ENCODE measurements at regions not wholly inside any gene's neighbourhood (a gene's known extent, or its start where the extent isn't known, plus 50 kb on each side); places are given as distances from the start of the nearest gene placed in this dataset.

DNA sequence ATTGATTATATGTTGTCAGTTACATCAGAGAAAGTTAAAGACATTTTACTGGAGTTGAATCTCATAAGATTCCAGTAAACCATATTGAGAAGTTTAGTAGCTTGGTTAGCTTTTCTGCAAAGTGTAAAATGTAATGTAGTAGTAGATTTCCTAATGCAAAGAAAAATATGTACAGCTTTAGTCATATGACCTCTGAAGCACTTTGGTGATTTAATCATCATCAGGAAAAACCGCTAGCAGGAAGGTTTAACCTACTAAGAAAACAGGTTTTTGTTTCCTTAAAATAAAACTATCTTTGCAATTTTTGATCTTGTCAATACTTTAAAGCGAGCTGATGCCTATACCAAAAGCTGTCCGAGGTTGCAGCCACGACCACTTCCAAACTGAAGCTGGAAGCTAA is 364.6 kb upstream of the ZNF385D start:
- TF ChIP-seq, protein P1, sequence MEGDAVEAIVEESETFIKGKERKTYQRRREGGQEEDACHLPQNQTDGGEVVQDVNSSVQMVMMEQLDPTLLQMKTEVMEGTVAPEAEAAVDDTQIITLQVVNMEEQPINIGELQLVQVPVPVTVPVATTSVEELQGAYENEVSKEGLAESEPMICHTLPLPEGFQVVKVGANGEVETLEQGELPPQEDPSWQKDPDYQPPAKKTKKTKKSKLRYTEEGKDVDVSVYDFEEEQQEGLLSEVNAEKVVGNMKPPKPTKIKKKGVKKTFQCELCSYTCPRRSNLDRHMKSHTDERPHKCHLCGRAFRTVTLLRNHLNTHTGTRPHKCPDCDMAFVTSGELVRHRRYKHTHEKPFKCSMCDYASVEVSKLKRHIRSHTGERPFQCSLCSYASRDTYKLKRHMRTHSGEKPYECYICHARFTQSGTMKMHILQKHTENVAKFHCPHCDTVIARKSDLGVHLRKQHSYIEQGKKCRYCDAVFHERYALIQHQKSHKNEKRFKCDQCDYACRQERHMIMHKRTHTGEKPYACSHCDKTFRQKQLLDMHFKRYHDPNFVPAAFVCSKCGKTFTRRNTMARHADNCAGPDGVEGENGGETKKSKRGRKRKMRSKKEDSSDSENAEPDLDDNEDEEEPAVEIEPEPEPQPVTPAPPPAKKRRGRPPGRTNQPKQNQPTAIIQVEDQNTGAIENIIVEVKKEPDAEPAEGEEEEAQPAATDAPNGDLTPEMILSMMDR (IDR thresholded peaks at IDR 0.05): no peak
- TF ChIP-seq GATA2 (CRISPR knock-in tag; IDR thresholded peaks at IDR 0.05): no peak
- no peak for TF ChIP-seq RAD21 (IDR thresholded peaks at IDR 0.05; ENCODE audit: low read length)
- no peak for TF ChIP-seq POLR2AphosphoS5 (IDR thresholded peaks at IDR 0.05; ENCODE audit: low read depth, low read length)
- TF ChIP-seq EP300 (IDR thresholded peaks at IDR 0.05; ENCODE audit: borderline replicate concordance in 1 of 2, low read depth in 1 of 2, low read length in 1 of 2): no peak
- TF ChIP-seq, protein P2, sequence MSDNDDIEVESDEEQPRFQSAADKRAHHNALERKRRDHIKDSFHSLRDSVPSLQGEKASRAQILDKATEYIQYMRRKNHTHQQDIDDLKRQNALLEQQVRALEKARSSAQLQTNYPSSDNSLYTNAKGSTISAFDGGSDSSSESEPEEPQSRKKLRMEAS (IDR thresholded peaks at IDR 0.05; ENCODE audit: low read depth): no peak
- no peak for TF ChIP-seq TAF1 (IDR thresholded peaks at IDR 0.05; ENCODE audit: borderline replicate concordance, low read depth, low read length)
- no peak for TF ChIP-seq TEAD4 (IDR thresholded peaks at IDR 0.05; ENCODE audit: borderline replicate concordance, insufficient read depth)
- no peak for TF ChIP-seq JUND (IDR thresholded peaks at IDR 0.05)
- TF ChIP-seq, protein P3, sequence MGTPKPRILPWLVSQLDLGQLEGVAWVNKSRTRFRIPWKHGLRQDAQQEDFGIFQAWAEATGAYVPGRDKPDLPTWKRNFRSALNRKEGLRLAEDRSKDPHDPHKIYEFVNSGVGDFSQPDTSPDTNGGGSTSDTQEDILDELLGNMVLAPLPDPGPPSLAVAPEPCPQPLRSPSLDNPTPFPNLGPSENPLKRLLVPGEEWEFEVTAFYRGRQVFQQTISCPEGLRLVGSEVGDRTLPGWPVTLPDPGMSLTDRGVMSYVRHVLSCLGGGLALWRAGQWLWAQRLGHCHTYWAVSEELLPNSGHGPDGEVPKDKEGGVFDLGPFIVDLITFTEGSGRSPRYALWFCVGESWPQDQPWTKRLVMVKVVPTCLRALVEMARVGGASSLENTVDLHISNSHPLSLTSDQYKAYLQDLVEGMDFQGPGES (IDR thresholded peaks at IDR 0.05; ENCODE audit: low read depth, low read length): no peak
- TF ChIP-seq, protein P4, sequence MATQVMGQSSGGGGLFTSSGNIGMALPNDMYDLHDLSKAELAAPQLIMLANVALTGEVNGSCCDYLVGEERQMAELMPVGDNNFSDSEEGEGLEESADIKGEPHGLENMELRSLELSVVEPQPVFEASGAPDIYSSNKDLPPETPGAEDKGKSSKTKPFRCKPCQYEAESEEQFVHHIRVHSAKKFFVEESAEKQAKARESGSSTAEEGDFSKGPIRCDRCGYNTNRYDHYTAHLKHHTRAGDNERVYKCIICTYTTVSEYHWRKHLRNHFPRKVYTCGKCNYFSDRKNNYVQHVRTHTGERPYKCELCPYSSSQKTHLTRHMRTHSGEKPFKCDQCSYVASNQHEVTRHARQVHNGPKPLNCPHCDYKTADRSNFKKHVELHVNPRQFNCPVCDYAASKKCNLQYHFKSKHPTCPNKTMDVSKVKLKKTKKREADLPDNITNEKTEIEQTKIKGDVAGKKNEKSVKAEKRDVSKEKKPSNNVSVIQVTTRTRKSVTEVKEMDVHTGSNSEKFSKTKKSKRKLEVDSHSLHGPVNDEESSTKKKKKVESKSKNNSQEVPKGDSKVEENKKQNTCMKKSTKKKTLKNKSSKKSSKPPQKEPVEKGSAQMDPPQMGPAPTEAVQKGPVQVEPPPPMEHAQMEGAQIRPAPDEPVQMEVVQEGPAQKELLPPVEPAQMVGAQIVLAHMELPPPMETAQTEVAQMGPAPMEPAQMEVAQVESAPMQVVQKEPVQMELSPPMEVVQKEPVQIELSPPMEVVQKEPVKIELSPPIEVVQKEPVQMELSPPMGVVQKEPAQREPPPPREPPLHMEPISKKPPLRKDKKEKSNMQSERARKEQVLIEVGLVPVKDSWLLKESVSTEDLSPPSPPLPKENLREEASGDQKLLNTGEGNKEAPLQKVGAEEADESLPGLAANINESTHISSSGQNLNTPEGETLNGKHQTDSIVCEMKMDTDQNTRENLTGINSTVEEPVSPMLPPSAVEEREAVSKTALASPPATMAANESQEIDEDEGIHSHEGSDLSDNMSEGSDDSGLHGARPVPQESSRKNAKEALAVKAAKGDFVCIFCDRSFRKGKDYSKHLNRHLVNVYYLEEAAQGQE (IDR thresholded peaks at IDR 0.05; ENCODE audit: low read depth, low read length): no peak
- no peak for TF ChIP-seq MXI1 (IDR thresholded peaks at IDR 0.05; ENCODE audit: low read depth, low read length)
- no peak for TF ChIP-seq FOXM1 (IDR thresholded peaks at IDR 0.05; ENCODE audit: low read depth)

Data from SK-N-SH (cell line).